ES-I3 (cell line): ENCODE measurements at regions not wholly inside any gene's neighbourhood (a gene's known extent, or its start where the extent isn't known, plus 50 kb on each side); places are given as distances from the start of the nearest gene placed in this dataset.
"Not testable (repeated sequence)": the region's sequence is repeated elsewhere in the genome, so short reads cannot be mapped to it uniquely, and the experiment has no call there.

Experiments
- H3K36me3 ChIP-seq: 2 replicates; pipeline ENCODE4 v1.6.1; 2013; ENCODE audit warnings: mild to moderate bottlenecking, low read length, control low read depth, moderate library complexity; ENCODE audit not compliant: insufficient read depth
- H3K4me1 ChIP-seq: 2 replicates; pipeline ENCODE4 v1.6.1; 2013; ENCODE audit warnings: mild to moderate bottlenecking, control low read depth, low read length; ENCODE audit not compliant: insufficient read depth
- H3K9ac ChIP-seq: 2 replicates; pipeline ENCODE4 v1.6.1; 2013; ENCODE audit warnings: low read depth, mild to moderate bottlenecking, low read length, moderate library complexity
- H3K9me3 ChIP-seq: 2 replicates; pipeline ENCODE4 v1.6.1; 2013; ENCODE audit warnings: mild to moderate bottlenecking, low read length, moderate library complexity; ENCODE audit not compliant: control insufficient read depth, insufficient read depth

DNA sequence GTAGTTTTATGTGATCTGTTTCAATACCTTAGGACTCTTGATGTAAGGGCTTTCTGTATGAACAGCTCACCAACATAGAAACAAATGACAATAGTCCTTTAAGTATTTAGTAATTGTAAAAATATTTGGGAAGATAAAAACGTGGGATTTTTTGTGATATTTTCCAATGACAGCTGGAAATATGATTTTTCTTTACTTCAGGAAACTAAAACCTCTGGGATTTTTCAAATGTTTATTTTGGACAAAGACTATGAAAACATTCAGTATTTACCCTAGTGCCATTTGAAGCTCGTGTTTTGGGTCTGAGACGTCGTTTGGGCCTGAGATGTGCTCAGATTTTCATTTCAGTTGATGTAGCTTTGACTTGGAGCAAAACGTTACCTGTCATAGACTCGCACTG, 240.0 kb downstream of the BMP4 start:
- H3K9ac ChIP-seq = no peak overlapping the region
- H3K9me3 ChIP-seq = no peaks in the 10 kb centered on the region
- H3K4me1 ChIP-seq = 0 out of 2 replicates have a peak, but pooled peaks cover 4% of the 10 kb centered on the region
- H3K36me3 ChIP-seq = no peaks in the 10 kb centered on the region

DNA sequence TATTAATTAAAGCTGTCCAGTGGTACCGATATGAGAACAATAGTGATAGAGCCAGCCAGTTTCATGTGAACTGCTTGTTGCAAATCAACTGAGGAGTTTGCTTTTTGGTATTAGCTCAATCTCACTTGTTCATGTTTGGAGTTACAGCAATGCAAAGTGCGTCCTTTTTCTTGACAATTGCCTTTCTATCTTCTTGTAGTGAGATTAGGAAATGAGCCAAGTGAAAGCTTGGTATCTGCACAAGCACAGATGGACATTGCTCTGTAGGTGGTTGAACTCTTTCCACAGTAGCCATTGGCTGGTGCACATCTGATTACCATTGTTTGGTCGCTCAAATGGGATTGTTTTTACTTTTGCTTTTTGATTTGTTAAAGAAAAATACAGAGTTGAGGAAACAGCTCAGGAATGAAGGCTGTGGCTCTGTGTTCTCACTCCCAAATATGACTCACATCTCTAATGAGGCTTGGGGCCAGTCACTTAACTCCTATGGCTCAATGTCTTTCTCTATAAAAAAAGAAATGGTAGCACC, 241.4 kb downstream of the BMP4 start:
- 0 out of 2 replicates have a peak, but pooled peaks cover 4% of the 10 kb centered on the region for H3K4me1 ChIP-seq
- H3K9me3 ChIP-seq = no peaks in the 10 kb centered on the region

DNA sequence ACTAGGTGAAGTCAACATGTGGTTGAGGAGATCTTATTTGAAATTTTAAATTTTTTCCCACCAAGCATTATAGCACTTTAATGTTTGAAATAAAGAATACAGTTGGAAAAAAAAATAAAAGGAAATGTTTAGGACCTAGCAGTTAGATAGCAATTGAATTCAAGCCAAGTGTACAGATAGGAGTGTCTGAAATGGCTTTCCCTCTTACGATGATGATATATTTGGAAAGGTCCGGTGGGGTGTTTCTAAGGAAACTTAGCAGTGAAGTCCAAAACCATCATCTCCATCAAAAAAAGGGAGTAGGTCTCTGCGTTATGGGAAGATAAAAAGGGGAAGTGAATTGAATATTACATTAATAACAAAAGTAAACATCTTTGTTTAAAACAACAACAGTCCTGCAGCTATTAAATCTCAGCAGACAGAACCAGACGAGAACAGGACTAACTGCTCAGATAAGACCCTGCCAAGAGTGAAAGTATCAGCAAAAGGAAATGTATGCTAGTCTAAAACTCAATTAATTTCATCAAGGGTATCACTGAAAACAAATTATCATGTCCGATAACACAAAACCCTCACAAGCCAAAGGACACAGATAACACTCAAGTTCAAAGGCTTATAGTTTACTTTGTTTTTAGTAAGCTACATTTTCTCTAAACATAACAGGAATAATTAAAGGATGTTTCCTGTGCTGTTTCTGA, 242.0 kb downstream of the BMP4 start:
- Histone ChIP-seq H3K9ac (no peak overlapping the region), H3K9me3 (no peaks in the 10 kb centered on the region), H3K4me1 (0 out of 2 replicates have a peak, but pooled peaks cover 4% of the 10 kb centered on the region), H3K36me3 (no peaks in the 10 kb centered on the region)

More for the DNA sequence above, 241.4 kb downstream of the BMP4 start:
- Histone ChIP-seq H3K9ac (no peak overlapping the region), H3K36me3 (no peaks in the 10 kb centered on the region)

DNA sequence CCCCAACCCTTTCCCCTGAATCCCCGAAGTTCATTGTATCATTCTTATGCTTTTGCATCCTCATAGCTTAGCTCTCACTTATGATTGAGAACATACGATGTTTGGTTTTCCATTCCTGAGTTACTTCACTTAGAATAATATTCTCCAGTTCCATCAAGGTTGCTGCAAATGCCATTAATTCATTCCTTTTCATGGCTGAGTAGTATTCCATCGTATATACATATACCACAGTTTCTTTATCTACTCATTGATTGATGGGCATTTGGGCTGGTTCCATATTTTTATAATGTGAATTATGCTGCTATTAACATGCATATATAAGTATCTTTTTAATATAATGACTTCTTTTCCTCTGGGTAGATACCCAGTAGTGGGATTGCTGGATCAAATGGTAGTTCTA, 243.7 kb downstream of the BMP4 start:
- not testable (repeated sequence) for H3K36me3 ChIP-seq, H3K4me1 ChIP-seq, H3K9ac ChIP-seq, H3K9me3 ChIP-seq

DNA sequence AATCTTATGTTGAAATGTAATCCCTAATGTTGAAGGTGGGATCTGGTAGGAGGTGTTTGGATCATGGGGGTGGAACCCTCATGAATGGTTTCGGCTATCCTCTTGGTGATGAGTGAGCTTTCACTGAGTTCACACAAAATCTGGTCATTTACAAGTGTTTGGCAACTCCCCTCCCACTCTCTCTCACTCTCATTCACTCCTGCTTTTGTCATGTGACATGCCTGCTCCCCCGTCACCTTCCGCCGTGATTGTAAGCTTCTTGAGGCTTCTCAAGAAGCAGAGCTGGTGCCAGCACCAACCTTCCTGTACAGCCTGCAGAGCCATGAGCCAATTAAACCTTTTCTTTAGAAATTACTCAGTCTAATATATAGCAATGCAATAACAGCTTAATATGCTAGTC, 245.4 kb downstream of the BMP4 start:
- H3K9me3 ChIP-seq = no peaks in the 10 kb centered on the region
- H3K36me3 ChIP-seq = no peaks in the 10 kb centered on the region
- no peak overlapping the region for H3K9ac ChIP-seq
- H3K4me1 ChIP-seq = 0 out of 2 replicates have a peak, but pooled peaks cover 4% of the 10 kb centered on the region

DNA sequence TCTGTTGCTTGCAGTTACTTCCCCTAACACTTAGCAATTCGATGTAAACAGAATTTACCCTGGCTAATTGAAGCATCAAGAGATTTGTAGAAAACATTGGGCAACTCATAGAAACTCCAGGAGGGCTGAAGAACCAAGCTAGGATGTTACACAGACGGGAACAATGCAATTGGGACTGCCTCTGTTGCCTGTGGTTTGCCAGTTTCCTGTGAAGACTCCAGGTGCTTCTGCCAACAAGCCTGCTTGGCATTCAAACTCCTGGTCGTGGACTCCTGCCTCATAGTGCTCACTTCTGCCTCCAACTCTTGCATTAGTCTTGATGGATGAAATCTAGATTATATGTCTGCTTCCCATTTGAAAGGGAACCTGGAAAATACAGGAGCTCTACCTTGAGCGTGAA, 246.0 kb downstream of the BMP4 start:
- Histone ChIP-seq H3K4me1 (0 out of 2 replicates have a peak, but pooled peaks cover 4% of the 10 kb centered on the region), H3K9me3 (no peaks in the 10 kb centered on the region), H3K36me3 (no peaks in the 10 kb centered on the region), H3K9ac (no peak overlapping the region)

DNA sequence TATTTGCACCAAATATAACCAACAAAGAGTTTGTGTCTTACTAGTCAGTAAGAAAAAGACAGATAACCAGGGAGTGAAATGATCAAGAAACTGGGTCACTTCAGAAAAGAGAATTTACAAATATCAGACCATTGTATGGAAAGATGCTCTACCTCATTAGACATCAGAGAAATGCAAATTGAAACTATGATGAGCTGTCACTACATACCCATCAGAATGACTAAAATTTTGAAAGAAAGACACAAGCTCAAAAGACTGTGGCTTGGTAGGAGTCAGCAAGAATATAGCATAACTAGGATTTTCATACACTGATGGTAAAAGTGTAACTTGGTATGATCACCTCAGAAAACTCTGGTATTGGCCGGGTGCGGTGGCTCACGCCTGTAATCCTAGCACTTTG, 247.2 kb downstream of the BMP4 start:
- Histone ChIP-seq H3K9me3 (no peaks in the 10 kb centered on the region), H3K9ac (no peak overlapping the region), H3K4me1 (no peaks in the 10 kb centered on the region), H3K36me3 (no peaks in the 10 kb centered on the region)

DNA sequence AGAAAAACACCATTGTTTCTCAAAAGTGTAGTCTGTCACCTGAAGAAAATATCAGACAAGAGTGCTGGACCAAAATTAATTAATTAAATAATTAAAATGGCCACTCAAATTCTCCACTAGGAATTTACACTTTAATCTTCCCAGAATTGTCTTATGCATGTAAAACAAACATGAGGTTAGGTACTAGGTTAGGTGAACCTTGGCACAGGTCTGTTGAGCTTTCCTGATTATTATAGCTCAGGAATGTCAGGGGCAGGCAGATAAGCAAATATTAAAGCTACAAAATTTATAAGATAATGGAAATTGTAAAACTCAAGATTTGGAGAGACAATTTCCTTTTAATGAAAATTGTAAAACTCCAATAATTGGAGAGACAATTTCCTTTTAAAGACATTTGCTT, 253.2 kb downstream of the BMP4 start:
- no peaks in the 10 kb centered on the region for H3K36me3 ChIP-seq
- no peaks in the 10 kb centered on the region for H3K9me3 ChIP-seq
- H3K9ac ChIP-seq = no peak overlapping the region
- no peaks in the 10 kb centered on the region for H3K4me1 ChIP-seq

DNA sequence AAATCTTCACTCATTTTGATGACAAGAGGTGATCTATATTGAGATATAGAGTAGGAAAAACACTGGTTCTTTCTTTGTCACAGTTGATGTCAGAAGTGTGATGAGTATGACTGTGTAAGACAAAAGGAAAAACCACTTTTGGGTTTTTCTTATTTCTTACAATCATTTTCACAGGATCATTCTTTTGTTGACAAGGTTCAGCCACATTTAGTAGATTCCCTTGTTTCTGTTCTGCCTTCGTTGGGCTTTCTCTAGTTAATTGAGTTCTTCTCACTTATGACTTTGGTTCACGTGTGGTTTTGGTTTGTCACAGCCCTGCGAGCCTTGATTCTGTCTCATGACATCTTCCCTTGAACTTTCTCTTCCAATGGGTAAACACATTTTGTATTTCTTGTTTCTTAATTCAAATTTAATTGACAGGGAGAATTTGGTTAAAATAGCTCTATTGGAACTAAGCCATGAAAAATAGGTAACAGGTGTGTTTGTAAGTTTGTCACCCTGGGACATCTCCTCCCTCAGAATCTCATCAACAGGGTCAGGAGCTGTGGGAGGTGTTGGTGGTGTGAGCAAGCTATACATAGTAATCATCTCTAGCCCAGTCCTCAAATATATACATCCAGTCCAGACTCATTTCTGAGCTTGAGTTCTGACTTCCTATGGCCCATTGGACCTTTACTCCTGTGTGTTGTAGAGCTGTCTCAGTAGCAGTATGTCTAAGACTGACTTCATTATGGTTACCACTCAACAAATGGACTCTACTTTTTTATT, 255.3 kb downstream of the BMP4 start:
- no peak overlapping the region for H3K9ac ChIP-seq
- no peaks in the 10 kb centered on the region for H3K36me3 ChIP-seq
- H3K4me1 ChIP-seq = peaks cover 2% of the 10 kb centered on the region; the same call in 1 of the 2 replicates
- H3K9me3 ChIP-seq = no peaks in the 10 kb centered on the region

DNA sequence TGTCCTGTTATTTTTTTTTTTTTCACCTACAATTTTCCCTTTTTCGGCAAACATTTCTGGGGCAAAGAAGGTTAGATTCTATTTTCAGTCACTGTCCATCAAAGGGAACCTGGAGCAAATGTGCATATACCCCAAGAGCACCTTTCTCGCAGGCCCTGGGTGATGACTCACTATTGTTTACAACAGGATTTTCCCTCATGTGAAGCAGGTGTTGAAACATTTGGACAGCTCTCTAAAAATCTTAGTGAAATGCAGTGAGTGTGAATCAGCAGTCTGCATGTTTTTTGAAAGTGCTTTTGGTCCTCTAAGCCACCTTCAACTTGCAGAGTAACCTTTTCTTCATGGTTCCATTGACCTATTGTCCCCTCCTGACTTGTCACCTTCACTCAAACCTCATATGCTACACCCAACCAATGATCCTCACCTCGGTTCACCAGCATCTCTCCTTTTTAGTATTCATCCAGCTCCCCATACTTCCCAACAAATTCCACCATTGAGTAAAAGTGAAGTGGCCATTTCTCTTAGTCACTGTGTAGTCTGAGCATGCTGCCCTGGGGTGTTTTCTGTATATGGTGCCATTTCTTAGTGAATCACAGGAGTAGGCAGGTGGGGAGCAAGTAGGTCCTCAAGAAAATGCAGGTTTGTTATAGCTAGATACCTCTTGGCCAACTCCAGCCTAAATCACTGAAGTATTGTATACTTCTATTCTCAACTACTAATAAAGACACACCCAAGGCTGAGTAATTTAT, 260.2 kb downstream of the BMP4 start:
- Histone ChIP-seq H3K9me3 (no peaks in the 10 kb centered on the region), H3K36me3 (no peaks in the 10 kb centered on the region), H3K4me1 (peaks cover 3% of the 10 kb centered on the region; the same call in 1 of the 2 replicates), H3K9ac (no peak overlapping the region)

DNA sequence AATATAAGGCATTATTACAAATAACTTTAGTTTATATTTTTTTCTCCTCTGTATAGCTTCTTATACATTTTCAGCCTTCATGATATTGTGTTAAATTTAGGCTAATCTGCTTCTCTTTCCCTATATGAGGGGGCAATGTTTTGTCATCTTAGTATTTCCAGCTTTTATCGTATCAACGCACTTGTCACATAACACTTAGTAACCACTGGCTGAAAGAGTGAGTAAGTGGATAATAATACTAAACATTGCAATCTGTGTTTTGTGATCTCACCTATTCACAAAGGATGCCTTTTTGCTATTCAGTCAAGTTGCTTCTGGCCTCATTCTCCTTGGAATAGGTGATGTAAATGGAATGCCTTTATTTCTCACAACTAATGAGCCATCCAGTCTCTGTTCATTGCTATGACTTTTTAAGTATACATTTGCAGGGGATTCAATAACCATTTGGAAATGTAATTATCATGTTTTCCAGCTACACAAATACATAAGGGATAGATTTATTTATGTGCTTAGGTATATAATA, 260.9 kb downstream of the BMP4 start:
- no peak overlapping the region for H3K9ac ChIP-seq
- no peaks in the 10 kb centered on the region for H3K9me3 ChIP-seq

DNA sequence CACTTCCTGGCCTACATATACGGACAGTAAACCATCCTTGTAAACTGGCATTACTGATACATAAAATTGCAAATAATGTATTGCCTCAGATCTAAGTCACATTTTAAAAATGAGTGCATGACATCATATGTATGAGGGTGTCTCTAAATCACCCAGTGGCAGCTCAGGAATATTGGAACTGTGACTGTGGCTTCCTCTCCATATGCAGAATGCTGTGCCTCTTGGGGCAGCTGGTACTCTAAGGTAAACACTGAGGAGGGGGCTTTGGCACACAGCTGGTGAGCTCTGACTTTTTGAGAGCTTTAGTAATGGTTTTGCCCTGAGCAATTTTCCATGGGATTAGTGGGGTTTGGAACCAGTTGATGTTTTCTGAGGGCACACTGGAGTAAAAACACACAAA, 263.7 kb downstream of the BMP4 start:
- Histone ChIP-seq H3K9ac (no peak overlapping the region), H3K4me1 (peaks cover 3% of the 10 kb centered on the region; the same call in 1 of the 2 replicates)

More for the DNA sequence above, 260.9 kb downstream of the BMP4 start:
- Histone ChIP-seq H3K4me1 (peaks cover 3% of the 10 kb centered on the region; the same call in 1 of the 2 replicates), H3K36me3 (no peaks in the 10 kb centered on the region)

DNA sequence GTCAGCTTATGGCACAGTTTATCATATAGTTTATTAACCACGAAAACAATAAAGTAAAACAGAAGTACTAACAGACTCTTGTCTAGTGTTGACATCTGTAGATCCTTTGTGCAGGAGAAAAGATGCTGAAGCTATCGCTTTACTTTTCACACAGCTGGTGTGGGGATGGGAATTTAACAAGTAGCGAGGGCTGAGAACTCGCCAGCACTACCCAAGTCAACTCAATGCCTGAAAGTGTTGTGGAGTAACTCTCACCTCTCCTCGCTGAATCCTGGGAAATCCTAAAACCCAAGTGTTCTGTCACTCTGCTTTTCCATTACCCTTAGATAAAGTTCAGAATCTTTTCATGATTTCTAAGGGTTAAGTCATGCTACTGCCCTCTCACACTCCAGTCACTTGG, 264.2 kb downstream of the BMP4 start:
- no peaks in the 10 kb centered on the region for H3K9me3 ChIP-seq
- peaks cover 3% of the 10 kb centered on the region; the same call in 1 of the 2 replicates for H3K4me1 ChIP-seq
- no peaks in the 10 kb centered on the region for H3K36me3 ChIP-seq
- no peak overlapping the region for H3K9ac ChIP-seq

More for the DNA sequence above, 263.7 kb downstream of the BMP4 start:
- Histone ChIP-seq H3K9me3 (no peaks in the 10 kb centered on the region), H3K36me3 (no peaks in the 10 kb centered on the region)

DNA sequence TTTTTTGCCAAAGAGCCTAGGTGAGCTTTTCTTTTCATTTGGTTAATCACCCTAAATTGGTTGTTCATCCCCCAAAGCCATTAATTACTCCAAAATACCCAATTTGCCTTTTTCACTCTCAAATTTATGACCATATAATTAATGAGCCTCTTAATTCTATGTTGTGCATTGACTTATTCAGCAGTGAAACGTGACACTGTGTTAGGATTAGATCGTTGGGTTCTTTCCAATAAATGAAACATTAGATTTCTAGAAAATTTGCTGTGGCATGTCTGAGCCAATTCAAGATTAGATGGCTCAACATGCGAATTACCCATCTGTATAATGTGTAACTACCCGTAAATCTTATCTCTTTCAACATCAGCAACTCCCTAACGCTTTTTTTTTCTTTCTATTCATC, 273.4 kb downstream of the BMP4 start:
- Histone ChIP-seq H3K4me1 (no peaks in the 10 kb centered on the region), H3K9ac (no peak overlapping the region), H3K36me3 (no peaks in the 10 kb centered on the region), H3K9me3 (no peaks in the 10 kb centered on the region)
